MM.1S (cell line): ENCODE measurements at regions not wholly inside any gene's neighbourhood (a gene's known extent, or its start where the extent isn't known, plus 50 kb on each side); places are given as distances from the start of the nearest gene placed in this dataset.

Experiments
- DNase-seq: peaks from one replicate; pipeline ENCODE4 v3.0.0-alpha.2; 2015
- H2AFZ ChIP-seq: fragments of 300-600 bp; sonication (generic); 2 replicates; pipeline ENCODE4 v1.6.0; 2016; ENCODE audit warnings: antibody characterized with exemption, low read length
- H3F3A ChIP-seq: fragments of 300-600 bp; sonication (generic); 2 replicates; pipeline ENCODE4 v1.6.1; 2016; ENCODE audit warnings: mild to moderate bottlenecking, antibody characterized with exemption, low read length, moderate library complexity, mixed read lengths; ENCODE audit not compliant: insufficient read depth
- H3K27ac ChIP-seq: fragments of 300-600 bp; sonication (generic); 2 replicates; pipeline ENCODE4 v1.5.1; 2016; ENCODE audit warnings: mild to moderate bottlenecking, low read length
- H3K27me3 ChIP-seq: fragments of 300-600 bp; sonication (generic); replicated peaks from 2 replicates; pipeline ENCODE4 v1.6.0; 2016; ENCODE audit warnings: low read length; ENCODE audit not compliant: insufficient read depth
- H3K36me3 ChIP-seq: fragments of 300-600 bp; sonication (generic); replicated peaks from 2 replicates; pipeline ENCODE4 v1.6.1; 2016; ENCODE audit warnings: mild to moderate bottlenecking, low read length, mixed read lengths; ENCODE audit not compliant: insufficient read depth
- H3K4me1 ChIP-seq: fragments of 300-600 bp; sonication (generic); 2 replicates; pipeline ENCODE4 v1.6.1; 2016; ENCODE audit warnings: low read length, mixed read lengths
- H3K4me2 ChIP-seq: fragments of 300-600 bp; sonication (generic); 2 replicates; pipeline ENCODE4 v1.6.0; 2016; ENCODE audit warnings: low read depth, low read length
- H3K4me3 ChIP-seq: fragments of 300-600 bp; sonication (generic); 2 replicates; pipeline ENCODE4 v1.5.1; 2016; ENCODE audit warnings: low read length, mixed read lengths
- H3K79me2 ChIP-seq: fragments of 300-600 bp; sonication (generic); 2 replicates; pipeline ENCODE4 v1.6.1; 2016; ENCODE audit warnings: mixed run types, low read length, mixed read lengths
- H3K9ac ChIP-seq: fragments of 300-600 bp; sonication (generic); 2 replicates; pipeline ENCODE4 v1.6.1; 2016; ENCODE audit warnings: low read length, mixed read lengths
- H3K9me2 ChIP-seq: fragments of 300-600 bp; sonication (generic); replicated peaks from 2 replicates; pipeline ENCODE4 v1.6.1; 2016; ENCODE audit warnings: mild to moderate bottlenecking, low read length, mixed read lengths; ENCODE audit not compliant: insufficient read depth
- H3K9me3 ChIP-seq: fragments of 300-600 bp; sonication (generic); replicated peaks from 2 replicates; pipeline ENCODE4 v1.6.1; 2016; ENCODE audit warnings: mild to moderate bottlenecking, low read length, mixed read lengths; ENCODE audit not compliant: insufficient read depth
- H4K20me1 ChIP-seq: fragments of 300-600 bp; sonication (generic); 2 replicates; pipeline ENCODE4 v1.6.1; 2016; ENCODE audit warnings: mild to moderate bottlenecking, low read length, moderate library complexity, mixed read lengths; ENCODE audit not compliant: insufficient read depth
- CTCF ChIP-seq: fragments of 300-600 bp; sonication (generic); IDR thresholded peaks from 2 replicates; pipeline ENCODE4 v1.5.1; 2016; ENCODE audit warnings: antibody characterized with exemption, low read length, mixed read lengths
- EZH2 ChIP-seq: fragments of 300-600 bp; sonication (generic); optimal IDR thresholded peaks from 2 replicates; pipeline ENCODE3; 2017; ENCODE audit warnings: low read depth, mild to moderate bottlenecking, antibody characterized with exemption, low read length, mixed read lengths
- EZH2phosphoT487 ChIP-seq: fragments of 300-600 bp; sonication (generic); IDR thresholded peaks from 2 replicates; pipeline ENCODE4 v1.6.1; 2018; ENCODE audit warnings: antibody characterized with exemption, low read length

GRCh38 chr5:167356374-167356773 lies 935.1 kb upstream of the WWC1 start:
- no peaks in the 10 kb centered on the region for H3K79me2 ChIP-seq
- no peaks in the 10 kb centered on the region for H4K20me1 ChIP-seq
- no peak for DNase-seq
- no peak overlapping the region for H3K27ac ChIP-seq
- no peak overlapping the region for H3K4me2 ChIP-seq
- H3K27me3 ChIP-seq, result no peaks in the 10 kb centered on the region
- no peaks in the 10 kb centered on the region for H3F3A ChIP-seq
- H3K36me3 ChIP-seq, result no peaks in the 10 kb centered on the region
- H3K9me3 ChIP-seq, result no peaks in the 10 kb centered on the region
- no peaks in the 10 kb centered on the region for H3K9me2 ChIP-seq
- no peak overlapping the region for H2AFZ ChIP-seq
- TF ChIP-seq EZH2 (no peak), CTCF (no peak)
- no peak overlapping the region for H3K4me3 ChIP-seq
- H3K9ac ChIP-seq, result no peak overlapping the region
- no peaks in the 10 kb centered on the region for H3K4me1 ChIP-seq

- Histone ChIP-seq H3K79me2 (no peaks in the 10 kb centered on the region), H3F3A (no peaks in the 10 kb centered on the region), H3K9me2 (no peaks in the 10 kb centered on the region), H3K4me3 (no peak overlapping the region), H3K36me3 (no peaks in the 10 kb centered on the region), H3K9me3 (no peaks in the 10 kb centered on the region), H3K27me3 (no peaks in the 10 kb centered on the region), H3K4me2 (no peak overlapping the region), H4K20me1 (no peaks in the 10 kb centered on the region), H3K4me1 (peaks cover 3% of the 10 kb centered on the region; the same call in 1 of the 2 replicates), H3K27ac (no peak overlapping the region), H3K9ac (no peak overlapping the region), H2AFZ (no peak overlapping the region)
- no peak for DNase-seq
- TF ChIP-seq EZH2phosphoT487 (no peak), CTCF (no peak), EZH2 (no peak)
Observed at GRCh38 chr5:167358868-167359492, 932.5 kb upstream of the WWC1 start.

GRCh38 chr5:167361795-167362194 lies 929.6 kb upstream of the WWC1 start:
- Histone ChIP-seq H3K36me3 (no peaks in the 10 kb centered on the region), H3K9me3 (no peaks in the 10 kb centered on the region), H3K4me2 (no peak overlapping the region), H2AFZ (no peak overlapping the region), H4K20me1 (no peaks in the 10 kb centered on the region), H3K79me2 (no peaks in the 10 kb centered on the region), H3K9me2 (no peaks in the 10 kb centered on the region), H3K4me1 (peaks cover 3% of the 10 kb centered on the region; the same call in 1 of the 2 replicates), H3K27ac (no peak overlapping the region), H3K4me3 (no peak overlapping the region), H3K9ac (no peak overlapping the region), H3F3A (no peaks in the 10 kb centered on the region), H3K27me3 (no peaks in the 10 kb centered on the region)
- TF ChIP-seq EZH2, result no peak
- no peak for TF ChIP-seq CTCF
- no peak for TF ChIP-seq EZH2phosphoT487
- no peak for DNase-seq
